GM03348 (cell line): ENCODE measurements at regions not wholly inside any gene's neighbourhood (a gene's known extent, or its start where the extent isn't known, plus 50 kb on each side); places are given as distances from the start of the nearest gene placed in this dataset.
"Not testable (repeated sequence)": the region's sequence is repeated elsewhere in the genome, so short reads cannot be mapped to it uniquely, and the experiment has no call there.

ENCODE experiments used
- DNase-seq: peaks from one replicate; pipeline ENCODE4 v3.0.0; 2012; ENCODE audit warnings: low spot score

- no peak for DNase-seq
Observed at GRCh38 chr3:72175296-72175858, 390.4 kb upstream of the PROK2 start.

GRCh38 chr3:72174890-72175289 lies 389.9 kb upstream of the PROK2 start:
- no peak for DNase-seq

- peak; percentile 35 for DNase-seq
Observed at GRCh38 chr3:72174040-72174439, 389.1 kb upstream of the PROK2 start.

GRCh38 chr3:72171946-72172345 lies 387.0 kb upstream of the PROK2 start:
- peak; percentile 16 for DNase-seq

- DNase-seq, result peak; percentile 71
Observed at GRCh38 chr3:72171463-72171881, 386.5 kb upstream of the PROK2 start.

DNA sequence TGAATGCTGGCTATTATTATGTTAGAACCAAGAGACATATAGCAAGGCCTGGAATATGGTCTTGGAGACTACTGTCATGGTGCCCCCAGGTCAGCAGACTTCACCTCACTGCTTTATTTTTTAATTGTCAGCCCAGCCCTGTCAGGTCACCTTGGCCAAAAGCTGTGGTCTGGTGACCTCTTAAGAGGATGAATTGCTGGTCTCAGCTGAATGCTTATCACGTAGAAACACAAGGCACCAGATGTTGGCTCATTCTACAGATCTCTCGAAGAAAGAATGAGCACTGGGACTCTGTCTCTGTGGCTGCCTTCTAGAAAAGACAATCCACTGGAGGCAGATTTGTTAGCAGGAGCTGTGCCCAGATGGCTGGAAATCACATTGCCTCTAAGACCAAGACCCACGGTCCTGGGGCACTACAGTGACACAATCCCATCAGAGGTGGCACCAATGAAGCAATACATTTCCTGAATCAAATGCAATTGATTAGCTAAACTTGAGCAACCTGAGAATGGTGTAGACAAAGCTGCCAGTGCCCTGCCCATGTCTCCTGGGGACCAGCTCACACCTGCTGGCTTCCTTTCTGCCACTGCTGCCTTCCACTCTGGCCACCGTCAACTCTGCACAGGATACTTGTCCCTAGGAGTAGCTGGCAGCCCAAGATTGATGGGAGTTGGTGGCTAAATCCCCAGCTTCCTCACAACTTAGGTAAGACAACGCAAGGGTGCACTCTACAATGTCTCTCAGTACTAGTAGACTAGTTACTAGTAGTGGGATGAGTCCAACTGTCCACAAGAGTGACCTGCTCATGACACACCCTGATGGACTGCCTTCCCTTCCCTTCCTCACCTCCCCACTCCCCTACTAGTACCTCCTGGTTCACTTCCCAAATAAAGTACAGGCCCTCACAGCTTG lies 384.9 kb upstream of the PROK2 start:
- no peak for DNase-seq

DNA sequence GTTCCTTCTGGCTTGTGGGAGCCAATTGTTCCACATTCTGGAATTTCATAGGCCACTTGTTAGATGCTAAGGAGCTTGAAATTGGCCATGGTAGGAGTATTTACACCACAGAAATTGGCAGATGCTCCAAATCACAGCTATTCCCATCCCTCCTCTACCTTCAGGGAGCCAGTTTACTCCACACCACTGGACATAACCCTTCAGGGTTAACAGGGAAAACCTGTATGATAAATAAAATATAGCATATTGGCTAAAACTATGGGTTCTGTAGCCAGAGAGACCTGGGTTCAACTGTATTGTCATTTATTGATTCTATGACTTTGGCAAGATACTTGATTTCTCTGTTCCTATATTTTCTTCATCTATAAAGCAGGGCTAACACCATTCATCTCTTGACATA lies 384.2 kb upstream of the PROK2 start:
- DNase-seq, result no peak

GRCh38 chr3:72165808-72166207 lies 380.9 kb upstream of the PROK2 start:
- DNase-seq, result no peak

DNA sequence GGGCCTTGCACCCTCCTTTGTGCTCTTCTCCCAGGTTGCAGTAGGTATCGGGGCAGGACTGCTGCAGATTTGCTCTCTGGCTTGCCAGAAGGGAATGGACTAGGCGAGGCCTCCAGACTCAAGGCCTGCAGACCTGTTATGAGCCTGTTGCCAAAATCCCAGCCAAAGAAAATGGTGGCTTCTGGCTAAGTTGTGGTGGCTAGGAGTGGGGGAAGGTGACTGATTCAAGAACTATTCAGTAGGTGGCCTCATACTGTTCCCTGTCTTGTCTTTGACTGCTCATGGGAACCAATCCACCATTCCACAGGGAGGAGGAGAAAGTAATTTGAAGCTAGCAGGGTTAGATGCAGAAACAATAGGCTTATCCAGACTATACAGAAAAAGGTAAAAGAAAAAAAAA lies 380.4 kb upstream of the PROK2 start:
- DNase-seq, result peak; percentile 37

DNA sequence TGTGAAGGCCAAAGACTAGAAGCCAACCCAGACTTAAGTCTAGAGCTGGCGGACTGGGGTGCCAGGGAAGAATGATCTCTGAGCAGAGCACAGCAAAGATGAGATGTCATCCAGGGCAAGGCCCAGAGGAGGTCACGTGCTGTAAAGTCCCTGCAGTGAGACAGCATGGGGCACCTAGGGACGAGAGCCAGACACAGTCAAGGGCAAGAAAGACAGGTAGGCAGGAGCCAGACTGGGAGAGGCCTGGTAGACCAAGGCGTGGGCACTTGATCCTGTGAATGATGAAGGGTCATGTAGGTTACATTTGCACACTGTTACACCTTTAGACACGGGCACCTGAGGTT lies 379.7 kb upstream of the PROK2 start:
- DNase-seq, result no peak

DNA sequence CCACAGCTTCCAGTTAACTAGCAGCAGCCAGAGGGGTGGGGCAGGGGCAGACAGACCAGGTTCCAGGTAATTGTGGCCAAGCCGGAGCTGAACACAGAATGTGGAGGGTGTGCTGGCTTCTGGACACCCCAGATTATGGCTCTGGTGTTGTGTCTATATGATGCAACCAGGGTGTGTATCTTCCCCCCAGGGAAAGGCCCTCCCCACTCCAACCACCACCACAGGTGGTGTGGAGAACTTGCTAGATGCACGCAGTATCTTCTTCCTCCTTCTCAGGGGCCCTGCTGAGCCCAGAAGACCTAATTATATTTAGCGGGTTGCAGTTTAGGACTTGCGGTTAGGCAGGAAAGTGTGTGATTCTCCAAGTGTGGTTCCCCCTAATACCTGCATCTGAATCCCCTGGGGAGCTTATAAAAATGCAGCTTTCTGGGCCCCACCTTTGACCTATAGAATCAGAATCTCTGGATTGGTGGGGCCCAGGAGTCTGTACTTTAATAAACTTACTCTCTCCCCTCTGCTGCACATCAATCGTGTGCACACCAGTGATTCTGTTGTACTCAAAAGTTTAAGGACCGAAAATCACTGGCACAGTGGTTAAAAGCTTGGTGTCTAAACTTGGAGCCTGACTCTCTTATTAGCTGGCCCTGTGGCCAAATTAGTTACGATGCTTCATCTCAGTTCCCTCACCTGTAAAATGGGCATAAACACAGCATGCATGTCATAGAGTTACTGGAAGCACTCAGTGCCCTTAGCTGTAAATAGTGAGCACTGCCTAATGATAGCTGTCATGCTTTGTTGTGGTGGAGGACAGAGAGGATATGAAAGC lies 379.1 kb upstream of the PROK2 start:
- no peak for DNase-seq

DNA sequence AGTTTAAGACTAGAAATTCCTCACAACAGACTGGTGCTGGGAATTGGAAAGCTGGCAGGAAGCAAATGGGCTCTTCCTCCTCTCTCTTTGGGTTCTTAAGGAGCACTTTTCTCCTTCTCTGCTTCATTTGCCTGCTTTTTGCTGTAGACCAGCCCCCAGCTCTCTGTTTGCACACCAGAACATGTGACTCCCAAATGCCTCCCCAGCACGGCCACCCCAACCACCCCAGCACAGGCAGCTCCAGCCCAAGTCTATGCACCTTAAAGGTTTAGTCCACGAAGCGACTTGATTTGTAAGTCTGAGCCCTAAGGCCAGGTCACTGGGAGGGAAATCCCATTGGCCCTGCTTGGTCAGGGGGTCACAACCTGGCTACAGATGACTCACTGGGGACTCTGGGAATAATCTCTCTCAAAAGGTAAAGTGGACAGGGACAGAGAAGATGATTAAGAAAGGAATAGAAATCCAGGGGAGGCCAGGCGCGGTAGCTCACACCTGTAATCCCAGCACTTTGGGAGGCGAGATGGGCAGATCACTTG lies 377.8 kb upstream of the PROK2 start:
- DNase-seq, result no peak

DNA sequence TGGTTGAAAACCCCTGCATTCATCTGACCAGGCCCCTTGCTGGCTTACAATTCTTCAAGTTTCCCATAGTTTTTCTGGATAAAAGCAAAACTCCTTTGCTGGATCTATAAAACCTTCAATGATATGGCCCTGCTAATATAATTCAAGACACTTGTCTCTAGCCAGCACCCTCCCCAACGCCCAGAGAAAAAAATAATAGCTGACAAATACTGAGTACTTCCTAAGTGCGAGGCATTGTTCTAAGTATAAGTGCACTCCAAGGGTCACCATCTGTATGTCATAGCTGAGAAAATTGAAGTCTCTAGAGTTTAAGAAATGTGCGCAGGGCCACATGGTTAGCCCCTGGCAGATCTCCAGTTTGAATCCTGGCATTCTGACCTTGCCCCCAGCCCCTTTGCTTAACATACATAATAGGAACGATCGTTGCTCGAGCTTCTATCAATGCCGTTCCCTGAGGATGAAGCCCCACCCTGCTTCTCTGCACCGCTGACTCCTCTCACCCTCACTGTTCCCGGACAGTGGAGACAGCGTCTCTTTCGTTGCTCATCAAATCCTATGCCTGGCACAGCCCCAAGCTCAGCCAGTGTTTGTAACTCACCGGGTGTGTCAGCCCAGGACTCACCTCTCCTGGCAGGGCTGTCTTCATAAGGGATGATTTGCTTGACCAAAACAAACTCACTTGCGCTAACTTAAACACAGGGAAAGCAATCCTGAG lies 377.1 kb upstream of the PROK2 start:
- no peak for DNase-seq

- DNase-seq, result not testable (repeated sequence)
Observed at GRCh38 chr3:72161285-72161684, 376.3 kb upstream of the PROK2 start.

DNA sequence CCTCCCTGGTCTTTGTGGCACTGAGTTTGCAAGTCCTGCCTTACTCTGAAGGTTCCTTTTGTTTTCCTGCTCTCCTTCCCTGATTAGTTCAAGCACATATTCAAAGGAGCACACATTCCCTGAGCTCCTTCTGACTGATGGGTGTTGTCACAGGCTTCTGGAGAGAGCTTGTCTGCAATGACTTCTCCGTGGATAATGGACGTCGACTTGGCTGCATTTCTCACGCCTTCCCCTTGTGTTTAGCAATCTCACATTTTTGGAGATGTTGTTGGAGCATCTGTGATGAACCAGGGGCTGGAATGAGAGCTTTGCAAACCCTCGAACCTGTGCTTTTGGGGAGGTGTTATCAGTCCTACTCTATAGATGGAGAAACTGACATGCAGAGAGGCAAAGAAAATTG lies 375.4 kb upstream of the PROK2 start:
- no peak for DNase-seq

DNA sequence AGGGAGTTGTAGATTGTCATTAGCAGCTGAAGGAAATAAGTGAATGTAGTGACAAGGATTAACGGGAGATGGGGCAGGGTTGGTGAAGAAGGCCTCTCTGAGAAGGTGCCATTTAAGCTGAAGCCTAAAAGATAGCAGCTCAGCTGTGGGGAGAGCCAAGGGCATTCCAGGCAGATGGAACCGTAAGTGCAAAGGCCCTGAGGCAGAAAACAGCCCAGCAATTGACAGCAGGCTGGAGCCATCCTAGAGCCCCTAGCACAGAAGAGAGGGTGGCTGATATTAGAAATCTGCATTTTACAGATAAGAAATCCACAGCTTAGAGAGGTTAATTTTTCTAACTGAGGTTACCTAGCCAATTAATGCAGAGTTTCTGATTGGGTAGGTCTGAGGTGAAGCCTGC lies 374.5 kb upstream of the PROK2 start:
- no peak for DNase-seq

GRCh38 chr3:72158639-72159326 lies 373.8 kb upstream of the PROK2 start:
- no peak for DNase-seq

GRCh38 chr3:72157748-72158638 lies 373.0 kb upstream of the PROK2 start:
- no peak for DNase-seq

- peak; percentile 92 for DNase-seq
Observed at GRCh38 chr3:72155391-72156064, 370.6 kb upstream of the PROK2 start.
